ENCODE measurements at regions not wholly inside any gene's neighbourhood (a gene's known extent, or its start where the extent isn't known, plus 50 kb on each side); places are given as distances from the start of the nearest gene placed in this dataset.

- no peaks in the 10 kb centered on the region for H3K27me3 ChIP-seq
- no peaks in the 10 kb centered on the region for H3K4me1 ChIP-seq (ENCODE audit: low read depth)
- H3K4me3 ChIP-seq, result no peak overlapping the region
- DNase-seq (ENCODE audit: low read depth in 1 of 2, low spot score in 1 of 2), result peak in 1 of 2 donors; percentile 10
- TF ChIP-seq, protein P1, sequence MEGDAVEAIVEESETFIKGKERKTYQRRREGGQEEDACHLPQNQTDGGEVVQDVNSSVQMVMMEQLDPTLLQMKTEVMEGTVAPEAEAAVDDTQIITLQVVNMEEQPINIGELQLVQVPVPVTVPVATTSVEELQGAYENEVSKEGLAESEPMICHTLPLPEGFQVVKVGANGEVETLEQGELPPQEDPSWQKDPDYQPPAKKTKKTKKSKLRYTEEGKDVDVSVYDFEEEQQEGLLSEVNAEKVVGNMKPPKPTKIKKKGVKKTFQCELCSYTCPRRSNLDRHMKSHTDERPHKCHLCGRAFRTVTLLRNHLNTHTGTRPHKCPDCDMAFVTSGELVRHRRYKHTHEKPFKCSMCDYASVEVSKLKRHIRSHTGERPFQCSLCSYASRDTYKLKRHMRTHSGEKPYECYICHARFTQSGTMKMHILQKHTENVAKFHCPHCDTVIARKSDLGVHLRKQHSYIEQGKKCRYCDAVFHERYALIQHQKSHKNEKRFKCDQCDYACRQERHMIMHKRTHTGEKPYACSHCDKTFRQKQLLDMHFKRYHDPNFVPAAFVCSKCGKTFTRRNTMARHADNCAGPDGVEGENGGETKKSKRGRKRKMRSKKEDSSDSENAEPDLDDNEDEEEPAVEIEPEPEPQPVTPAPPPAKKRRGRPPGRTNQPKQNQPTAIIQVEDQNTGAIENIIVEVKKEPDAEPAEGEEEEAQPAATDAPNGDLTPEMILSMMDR (IDR thresholded peaks at IDR 0.05; ENCODE audit: low read depth, low read length), result no peak
- no peak overlapping the region for H3K27ac ChIP-seq
- no peaks in the 10 kb centered on the region for H3K9me3 ChIP-seq (ENCODE audit: low read depth)
- no peaks in the 10 kb centered on the region for H3K36me3 ChIP-seq
Observed at GRCh38 chr5:133742431-133742988, 130.2 kb upstream of the FSTL4 start.

GRCh38 chr5:133741818-133742355 lies 129.5 kb upstream of the FSTL4 start:
- no peak overlapping the region for H3K4me3 ChIP-seq
- no peaks in the 10 kb centered on the region for H3K4me1 ChIP-seq (ENCODE audit: low read depth)
- no peaks in the 10 kb centered on the region for H3K36me3 ChIP-seq
- H3K9me3 ChIP-seq (ENCODE audit: low read depth), result no peaks in the 10 kb centered on the region
- H3K27ac ChIP-seq, result no peak overlapping the region
- DNase-seq (ENCODE audit: low read depth in 1 of 2, low spot score in 1 of 2), result no peak
- no peaks in the 10 kb centered on the region for H3K27me3 ChIP-seq
- TF ChIP-seq, protein P1 (IDR thresholded peaks at IDR 0.05; ENCODE audit: low read depth, low read length), result no peak

GRCh38 chr5:133741396-133741795 lies 129.1 kb upstream of the FSTL4 start:
- Histone ChIP-seq H3K4me1 (ENCODE audit: low read depth) (no peaks in the 10 kb centered on the region), H3K27ac (no peak overlapping the region), H3K4me3 (no peak overlapping the region), H3K27me3 (no peaks in the 10 kb centered on the region), H3K36me3 (no peaks in the 10 kb centered on the region), H3K9me3 (ENCODE audit: low read depth) (no peaks in the 10 kb centered on the region)
- TF ChIP-seq, protein P1 (IDR thresholded peaks at IDR 0.05; ENCODE audit: low read depth, low read length), result no peak
- no peak for DNase-seq (ENCODE audit: low read depth in 1 of 2, low spot score in 1 of 2)

GRCh38 chr5:133739181-133739780 lies 126.9 kb upstream of the FSTL4 start:
- no peak overlapping the region for H3K27ac ChIP-seq
- no peak overlapping the region for H3K4me3 ChIP-seq
- no peaks in the 10 kb centered on the region for H3K27me3 ChIP-seq
- H3K36me3 ChIP-seq, result no peaks in the 10 kb centered on the region
- no peaks in the 10 kb centered on the region for H3K4me1 ChIP-seq (ENCODE audit: low read depth)
- DNase-seq (ENCODE audit: low read depth in 1 of 2, low spot score in 1 of 2), result no peak
- TF ChIP-seq, protein P1 (IDR thresholded peaks at IDR 0.05; ENCODE audit: low read depth, low read length), result no peak
- no peaks in the 10 kb centered on the region for H3K9me3 ChIP-seq (ENCODE audit: low read depth)

DNA sequence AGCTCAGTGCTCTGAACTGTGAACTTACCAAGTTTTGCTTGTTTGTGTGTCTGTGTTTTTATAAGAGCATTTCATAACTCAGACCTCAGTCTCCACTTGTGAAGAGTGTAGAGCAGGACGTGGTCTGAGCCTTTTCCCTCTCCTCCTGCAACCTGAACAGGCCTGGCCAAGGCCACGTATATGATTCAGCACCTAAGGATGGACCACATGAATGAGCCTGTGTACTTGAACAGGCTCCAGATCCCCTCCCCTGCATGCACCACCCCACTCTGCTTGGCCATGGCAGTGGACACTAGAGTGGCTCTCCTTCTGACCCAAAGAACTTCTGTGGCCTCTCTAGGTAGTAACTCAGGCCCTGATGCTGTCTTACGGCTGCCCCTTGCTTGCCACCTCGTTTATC lies 125.9 kb upstream of the FSTL4 start:
- no peak overlapping the region for H3K4me3 ChIP-seq
- H3K4me1 ChIP-seq (ENCODE audit: low read depth), result no peaks in the 10 kb centered on the region
- no peak overlapping the region for H3K27ac ChIP-seq
- no peak for DNase-seq (ENCODE audit: low read depth in 1 of 2, low spot score in 1 of 2)
- H3K36me3 ChIP-seq, result no peaks in the 10 kb centered on the region
- no peaks in the 10 kb centered on the region for H3K27me3 ChIP-seq
- no peaks in the 10 kb centered on the region for H3K9me3 ChIP-seq (ENCODE audit: low read depth)
- TF ChIP-seq, protein P1 (IDR thresholded peaks at IDR 0.05; ENCODE audit: low read depth, low read length), result no peak
